ENCODE measurements at regions not wholly inside any gene's neighbourhood (a gene's known extent, or its start where the extent isn't known, plus 50 kb on each side); places are given as distances from the start of the nearest gene placed in this dataset.

- no peak for DNase-seq (ENCODE audit: low spot score)
- TF ChIP-seq CTCF (IDR thresholded peaks at IDR 0.05; ENCODE audit: borderline replicate concordance, control extremely low read depth, extremely low read depth, insufficient read depth, missing control alignments), result no peak
- in situ Hi-C loops (cut with MboI; ENCODE audit: low sequenced_read_pairs, unreplicated experiment), result no loop called here
Observed at GRCh38 chr13:105063676-105064075, 1471.8 kb downstream of the EFNB2 start.

GRCh38 chr13:105059786-105060185 is 1475.7 kb downstream of the EFNB2 start:
- no peak for TF ChIP-seq CTCF (IDR thresholded peaks at IDR 0.05; ENCODE audit: borderline replicate concordance, control extremely low read depth, extremely low read depth, insufficient read depth, missing control alignments)
- no peak for DNase-seq (ENCODE audit: low spot score)
- in situ Hi-C loops (cut with MboI; ENCODE audit: low sequenced_read_pairs, unreplicated experiment), result no loop called here

- no peak for DNase-seq (ENCODE audit: low spot score)
- in situ Hi-C loops (cut with MboI; ENCODE audit: low sequenced_read_pairs, unreplicated experiment), result no loop called here
- TF ChIP-seq CTCF (IDR thresholded peaks at IDR 0.05; ENCODE audit: borderline replicate concordance, control extremely low read depth, extremely low read depth, insufficient read depth, missing control alignments), result no peak
Observed at GRCh38 chr13:105058517-105058916, 1476.9 kb downstream of the EFNB2 start.

GRCh38 chr13:105052711-105053110 is 1482.8 kb downstream of the EFNB2 start:
- in situ Hi-C loops (cut with MboI; ENCODE audit: low sequenced_read_pairs, unreplicated experiment), result no loop called here
- DNase-seq (ENCODE audit: low spot score), result no peak
- TF ChIP-seq CTCF (IDR thresholded peaks at IDR 0.05; ENCODE audit: borderline replicate concordance, control extremely low read depth, extremely low read depth, insufficient read depth, missing control alignments), result no peak

- in situ Hi-C loops (cut with MboI; ENCODE audit: low sequenced_read_pairs, unreplicated experiment), result no loop called here
- no peak for TF ChIP-seq CTCF (IDR thresholded peaks at IDR 0.05; ENCODE audit: borderline replicate concordance, control extremely low read depth, extremely low read depth, insufficient read depth, missing control alignments)
- DNase-seq (ENCODE audit: low spot score), result no peak
Observed at GRCh38 chr13:105050686-105051085, 1484.8 kb downstream of the EFNB2 start.

- in situ Hi-C loops (cut with MboI; ENCODE audit: low sequenced_read_pairs, unreplicated experiment), result no loop called here
Observed at GRCh38 chr13:105048677-105049076, 1486.8 kb downstream of the EFNB2 start.

More at GRCh38 chr13:105048677-105049076, 1486.8 kb downstream of the EFNB2 start:
- peak; percentile 26 for DNase-seq (ENCODE audit: low spot score)
- no peak for TF ChIP-seq CTCF (IDR thresholded peaks at IDR 0.05; ENCODE audit: borderline replicate concordance, control extremely low read depth, extremely low read depth, insufficient read depth, missing control alignments)

All from GM13976 (cell line).